ENCODE measurements at regions not wholly inside any gene's neighbourhood (a gene's known extent, or its start where the extent isn't known, plus 50 kb on each side); places are given as distances from the start of the nearest gene placed in this dataset.

GRCh38 chr13:72427757-72428528 lies 299.5 kb downstream of the MZT1 start:
- no peak for DNase-seq
- no peak overlapping the region for H3K27ac ChIP-seq (ENCODE audit: low read depth in 1 of 2, low read length in 2 of 2)
- Mint-ChIP-seq H3K9me3 (no peaks in the 10 kb centered on the region), H3K27ac (no peak overlapping the region), H3K4me1 (ENCODE audit: low read depth) (no peaks in the 10 kb centered on the region), H3K4me3 (no peak overlapping the region), H3K36me3 (ENCODE audit: low read depth) (no peaks in the 10 kb centered on the region), H3K27me3 (no peaks in the 10 kb centered on the region)
- no peak for ATAC-seq (ENCODE audit: poor library complexity)
- TF ChIP-seq CTCF (IDR thresholded peaks at IDR 0.05) = no peak
- POLR2A ChIA-PET = no interaction called here
- no peak overlapping the region for H3K4me3 ChIP-seq (ENCODE audit: low read length)
- H3K9me3 ChIP-seq (ENCODE audit: control insufficient read depth in 1 of 2, insufficient read depth in 1 of 2, low read length in 2 of 2) = no peaks in the 10 kb centered on the region
- H3K36me3 ChIP-seq (ENCODE audit: insufficient read depth, low read length) = no peaks in the 10 kb centered on the region
- CTCF ChIA-PET = no interaction called here
- intact Hi-C loops (cut with DNase I, micrococcal nuclease) = no loop called here
- H3K27me3 ChIP-seq (ENCODE audit: control insufficient read depth in 1 of 2, insufficient read depth in 2 of 2, low read length in 2 of 2) = no peaks in the 10 kb centered on the region
- H3K4me1 ChIP-seq (ENCODE audit: insufficient read depth, low read length) = no peaks in the 10 kb centered on the region

- H3K27ac ChIP-seq (ENCODE audit: low read depth in 1 of 2, low read length in 2 of 2) = no peak overlapping the region
- no peaks in the 10 kb centered on the region for H3K36me3 Mint-ChIP-seq (ENCODE audit: low read depth)
- ATAC-seq (ENCODE audit: poor library complexity) (no peak), DNase-seq (no peak)
- no peaks in the 10 kb centered on the region for H3K36me3 ChIP-seq (ENCODE audit: insufficient read depth, low read length)
- TF ChIP-seq CTCF (IDR thresholded peaks at IDR 0.05) = no peak
- H3K4me3 ChIP-seq (ENCODE audit: low read length) = no peak overlapping the region
- H3K4me1 Mint-ChIP-seq (ENCODE audit: low read depth) = no peaks in the 10 kb centered on the region
- ChIA-PET CTCF (no interaction called here), POLR2A (no interaction called here)
- H3K4me1 ChIP-seq (ENCODE audit: insufficient read depth, low read length) = no peaks in the 10 kb centered on the region
- no peaks in the 10 kb centered on the region for H3K27me3 ChIP-seq (ENCODE audit: control insufficient read depth in 1 of 2, insufficient read depth in 2 of 2, low read length in 2 of 2)
- no peak overlapping the region for H3K4me3 Mint-ChIP-seq
- no peaks in the 10 kb centered on the region for H3K9me3 ChIP-seq (ENCODE audit: control insufficient read depth in 1 of 2, insufficient read depth in 1 of 2, low read length in 2 of 2)
- no peaks in the 10 kb centered on the region for H3K9me3 Mint-ChIP-seq
- no peak overlapping the region for H3K27ac Mint-ChIP-seq
- H3K27me3 Mint-ChIP-seq = no peaks in the 10 kb centered on the region
- intact Hi-C loops (cut with DNase I, micrococcal nuclease) = no loop called here
Measured at GRCh38 chr13:72424059-72424458, 303.4 kb downstream of the MZT1 start.

GRCh38 chr13:72415817-72416216 lies 311.6 kb downstream of the MZT1 start:
- no peak for ATAC-seq (ENCODE audit: poor library complexity)
- Histone ChIP-seq H3K4me1 (ENCODE audit: insufficient read depth, low read length) (no peaks in the 10 kb centered on the region), H3K27ac (ENCODE audit: low read depth in 1 of 2, low read length in 2 of 2) (no peak overlapping the region), H3K9me3 (ENCODE audit: control insufficient read depth in 1 of 2, insufficient read depth in 1 of 2, low read length in 2 of 2) (no peaks in the 10 kb centered on the region), H3K27me3 (ENCODE audit: control insufficient read depth in 1 of 2, insufficient read depth in 2 of 2, low read length in 2 of 2) (no peaks in the 10 kb centered on the region), H3K4me3 (ENCODE audit: low read length) (no peak overlapping the region), H3K36me3 (ENCODE audit: insufficient read depth, low read length) (no peaks in the 10 kb centered on the region)
- Mint-ChIP-seq H3K4me1 (ENCODE audit: low read depth) (no peaks in the 10 kb centered on the region), H3K9me3 (no peaks in the 10 kb centered on the region), H3K36me3 (ENCODE audit: low read depth) (no peaks in the 10 kb centered on the region), H3K4me3 (no peak overlapping the region), H3K27me3 (no peaks in the 10 kb centered on the region), H3K27ac (no peak overlapping the region)
- DNase-seq = no peak
- TF ChIP-seq CTCF (IDR thresholded peaks at IDR 0.05) = no peak
- ChIA-PET POLR2A (no interaction called here), CTCF (no interaction called here)
- intact Hi-C loops (cut with DNase I, micrococcal nuclease) = no loop called here
